Activated CD8-positive, alpha-beta T cell treated with anti-CD3 and anti-CD28 coated beads for 36 hours (primary cell): ENCODE measurements at regions not wholly inside any gene's neighbourhood (a gene's known extent, or its start where the extent isn't known, plus 50 kb on each side); places are given as distances from the start of the nearest gene placed in this dataset.

ENCODE experiments used
- ATAC-seq: fragments of 200-7000 bp; cut with Tn5 transposase; one replicate; pipeline ENCODE4 v1.10.0; 2021; ENCODE audit warnings: mild to moderate bottlenecking, moderate library complexity
- CTCF ChIA-PET: fragments of 350-600 bp; sonication (Branson Sonifier 250); formaldehyde crosslinking; loops from one replicate; lab custom pipeline; 2021; ENCODE audit warnings: antibody characterized with exemption; lab: Charles Lee
- POLR2A ChIA-PET: fragments of 350-600 bp; sonication (Branson Sonifier 250); formaldehyde crosslinking; loops from one replicate; lab custom pipeline; 2021; ENCODE audit warnings: antibody characterized with exemption; lab: Charles Lee
- DNase-seq: peaks from one replicate; pipeline ENCODE4 v3.0.0-alpha.2; 2020
- H3K27ac Mint-ChIP-seq: one replicate; pipeline ENCODE4 v1.8.0; 2021; ENCODE audit warnings: mild to moderate bottlenecking, mixed read lengths
- H3K27me3 Mint-ChIP-seq: one replicate; pipeline ENCODE4 v1.8.0; 2021; ENCODE audit warnings: mixed read lengths
- H3K36me3 Mint-ChIP-seq: one replicate; pipeline ENCODE4 v1.8.0; 2021; ENCODE audit warnings: low read depth, mixed read lengths
- H3K4me1 Mint-ChIP-seq: one replicate; pipeline ENCODE4 v1.8.0; 2021; ENCODE audit warnings: low read depth, mixed read lengths
- H3K4me3 Mint-ChIP-seq: one replicate; pipeline ENCODE4 v1.8.0; 2021; ENCODE audit warnings: mild to moderate bottlenecking, moderate library complexity, mixed read lengths
- H3K9me3 Mint-ChIP-seq: one replicate; pipeline ENCODE4 v1.8.0; 2021; ENCODE audit warnings: mixed read lengths
- intact Hi-C: fragments of 100-400 bp; cut with micrococcal nuclease; formaldehyde crosslinking; loops from one replicate; pipeline ENCODE4 v1.10.0; 2022
- TF ChIP-seq, protein P1 (sequence below): fragments of 200-600 bp; IDR thresholded peaks from one replicate; pipeline ENCODE4 v1.8.0; 2022; ENCODE audit warnings: antibody characterized with exemption, mild to moderate bottlenecking

DNA sequence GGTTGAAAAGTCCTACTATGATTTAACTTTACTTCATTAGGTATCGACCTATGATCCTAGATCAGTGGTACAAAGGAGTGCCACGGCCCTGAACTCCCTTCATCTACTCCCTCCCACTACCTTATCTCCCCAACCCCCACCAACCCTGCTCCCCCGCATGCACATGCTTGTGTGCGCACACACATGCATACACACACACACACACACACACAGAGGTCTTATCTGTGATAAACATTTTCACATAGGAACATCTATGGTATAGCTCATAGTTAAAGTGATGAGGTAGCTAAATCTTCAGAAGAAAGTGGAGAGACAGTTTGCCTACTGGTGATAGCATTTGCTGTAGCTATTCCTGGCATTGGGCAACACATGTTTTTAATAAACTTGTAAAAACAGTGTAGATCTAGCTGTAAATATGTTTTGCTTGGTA is 471.3 kb downstream of the ZEB2 start:
- Mint-ChIP-seq H3K36me3 (no peaks in the 10 kb centered on the region), H3K4me1 (no peaks in the 10 kb centered on the region), H3K4me3 (no peak overlapping the region), H3K27me3 (no peaks in the 10 kb centered on the region), H3K27ac (no peak overlapping the region), H3K9me3 (no peaks in the 10 kb centered on the region)
- intact Hi-C loops = no loop called here
- CTCF ChIA-PET = no interaction called here
- POLR2A ChIA-PET = no interaction called here
- TF ChIP-seq, protein P1, sequence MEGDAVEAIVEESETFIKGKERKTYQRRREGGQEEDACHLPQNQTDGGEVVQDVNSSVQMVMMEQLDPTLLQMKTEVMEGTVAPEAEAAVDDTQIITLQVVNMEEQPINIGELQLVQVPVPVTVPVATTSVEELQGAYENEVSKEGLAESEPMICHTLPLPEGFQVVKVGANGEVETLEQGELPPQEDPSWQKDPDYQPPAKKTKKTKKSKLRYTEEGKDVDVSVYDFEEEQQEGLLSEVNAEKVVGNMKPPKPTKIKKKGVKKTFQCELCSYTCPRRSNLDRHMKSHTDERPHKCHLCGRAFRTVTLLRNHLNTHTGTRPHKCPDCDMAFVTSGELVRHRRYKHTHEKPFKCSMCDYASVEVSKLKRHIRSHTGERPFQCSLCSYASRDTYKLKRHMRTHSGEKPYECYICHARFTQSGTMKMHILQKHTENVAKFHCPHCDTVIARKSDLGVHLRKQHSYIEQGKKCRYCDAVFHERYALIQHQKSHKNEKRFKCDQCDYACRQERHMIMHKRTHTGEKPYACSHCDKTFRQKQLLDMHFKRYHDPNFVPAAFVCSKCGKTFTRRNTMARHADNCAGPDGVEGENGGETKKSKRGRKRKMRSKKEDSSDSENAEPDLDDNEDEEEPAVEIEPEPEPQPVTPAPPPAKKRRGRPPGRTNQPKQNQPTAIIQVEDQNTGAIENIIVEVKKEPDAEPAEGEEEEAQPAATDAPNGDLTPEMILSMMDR = no peak
- DNase-seq (no peak), ATAC-seq (no peak)

DNA sequence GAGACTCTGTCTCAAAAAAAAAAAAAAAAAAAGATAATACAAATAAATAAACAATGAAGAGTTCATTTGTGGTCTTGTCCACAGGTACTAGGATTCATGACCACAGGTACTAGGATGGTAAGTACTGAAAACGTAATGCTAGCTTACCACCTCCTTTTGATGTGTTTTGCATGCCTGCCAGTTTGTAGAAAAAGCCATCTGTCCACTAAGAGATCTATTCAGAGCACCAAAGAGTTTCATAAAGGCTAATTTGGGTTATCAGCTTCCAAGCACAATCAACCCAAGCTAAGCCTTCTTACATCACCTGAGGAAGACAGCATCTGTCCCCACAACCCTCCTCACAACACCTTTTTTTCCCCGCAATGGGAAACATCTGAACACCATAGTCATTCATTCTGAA is 477.2 kb downstream of the ZEB2 start:
- no peaks in the 10 kb centered on the region for H3K9me3 Mint-ChIP-seq
- DNase-seq (no peak), ATAC-seq (no peak)
- intact Hi-C loops = no loop called here
- TF ChIP-seq, protein P1 = no peak
- H3K27ac Mint-ChIP-seq = no peak overlapping the region
- no peaks in the 10 kb centered on the region for H3K36me3 Mint-ChIP-seq
- ChIA-PET POLR2A (no interaction called here), CTCF (interaction anchor here (0.6 kb wide), 1 partner anchor 24 kb away, joined by 3 read pairs; no protein-coding TSS in a partner anchor)
- H3K27me3 Mint-ChIP-seq = no peaks in the 10 kb centered on the region
- peaks cover 16% of the 10 kb centered on the region for H3K4me1 Mint-ChIP-seq
- no peak overlapping the region for H3K4me3 Mint-ChIP-seq

DNA sequence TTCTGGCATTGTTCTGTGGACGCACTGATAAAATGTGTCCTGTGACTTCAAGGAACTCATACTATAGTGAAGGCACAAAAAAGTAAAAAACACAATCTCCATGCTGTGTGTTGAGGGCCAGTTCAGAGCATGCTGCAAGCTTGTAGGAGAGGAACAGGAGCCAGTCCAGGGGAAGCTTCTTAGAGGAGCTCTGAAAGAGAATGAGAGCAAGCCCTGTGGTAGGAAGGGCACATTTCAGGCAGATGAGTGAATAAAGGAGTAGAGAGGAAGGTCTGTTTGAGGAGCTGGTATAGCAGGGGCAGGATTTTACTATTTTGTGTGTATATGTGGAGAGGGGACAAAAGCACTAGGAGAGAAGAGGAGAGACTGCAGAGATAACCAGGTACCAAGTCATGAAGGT is 478.3 kb downstream of the ZEB2 start:
- no peak for ATAC-seq
- H3K27me3 Mint-ChIP-seq = no peaks in the 10 kb centered on the region
- no peaks in the 10 kb centered on the region for H3K36me3 Mint-ChIP-seq
- no peak for DNase-seq
- CTCF ChIA-PET = no interaction called here
- intact Hi-C loops = no loop called here
- H3K4me3 Mint-ChIP-seq = no peak overlapping the region
- TF ChIP-seq, protein P1 = no peak
- no peaks in the 10 kb centered on the region for H3K9me3 Mint-ChIP-seq
- H3K27ac Mint-ChIP-seq = no peak overlapping the region
- POLR2A ChIA-PET = no interaction called here
- H3K4me1 Mint-ChIP-seq = peaks cover 16% of the 10 kb centered on the region

DNA sequence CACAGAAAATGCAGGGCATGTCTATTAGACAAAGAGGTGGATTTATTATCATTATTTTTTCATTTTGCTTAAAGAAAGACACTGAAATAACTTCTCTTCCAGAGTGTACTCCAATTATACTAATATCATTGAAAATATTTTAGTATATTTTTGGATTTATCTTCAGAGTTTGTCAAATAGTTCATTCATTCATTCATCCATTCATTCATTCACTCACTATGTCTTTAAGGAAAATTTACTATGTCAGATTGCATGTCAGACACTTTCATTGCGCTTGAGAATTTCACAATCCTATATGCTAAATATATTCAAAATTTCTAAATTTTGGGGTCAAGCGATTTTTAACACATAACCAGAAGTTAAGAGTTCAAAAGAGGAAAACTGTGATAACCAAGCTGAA is 479.1 kb downstream of the ZEB2 start:
- ChIA-PET POLR2A (no interaction called here), CTCF (no interaction called here)
- DNase-seq (no peak), ATAC-seq (no peak)
- intact Hi-C loops = no loop called here
- no peaks in the 10 kb centered on the region for H3K27me3 Mint-ChIP-seq
- TF ChIP-seq, protein P1 = no peak
- no peak overlapping the region for H3K4me3 Mint-ChIP-seq
- H3K4me1 Mint-ChIP-seq = peaks cover 16% of the 10 kb centered on the region
- H3K36me3 Mint-ChIP-seq = no peaks in the 10 kb centered on the region
- no peaks in the 10 kb centered on the region for H3K9me3 Mint-ChIP-seq
- no peak overlapping the region for H3K27ac Mint-ChIP-seq

DNA sequence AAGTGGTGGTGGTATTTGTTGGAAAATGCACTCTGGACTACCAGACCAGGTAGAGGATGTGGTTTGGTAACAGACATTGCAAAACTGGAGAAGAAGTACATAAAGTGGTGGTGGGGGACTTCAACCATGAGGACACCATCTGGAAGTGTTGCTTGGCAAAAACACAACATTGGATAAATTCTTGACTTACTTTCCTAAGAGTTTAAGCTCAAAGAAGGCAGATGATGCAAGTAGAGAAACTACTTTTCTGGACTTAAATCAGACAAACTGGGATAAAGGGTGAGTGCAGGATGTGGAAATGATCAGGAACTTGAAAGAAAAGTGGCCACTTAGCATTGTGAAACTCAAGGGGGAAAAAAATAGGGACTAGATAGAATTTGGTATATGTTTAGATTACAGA is 487.4 kb downstream of the ZEB2 start:
- ATAC-seq (no peak), DNase-seq (no peak)
- H3K36me3 Mint-ChIP-seq = peaks cover 6% of the 10 kb centered on the region
- ChIA-PET POLR2A (no interaction called here), CTCF (no interaction called here)
- no peaks in the 10 kb centered on the region for H3K9me3 Mint-ChIP-seq
- TF ChIP-seq, protein P1 = no peak
- intact Hi-C loops = no loop called here
- no peak overlapping the region for H3K4me3 Mint-ChIP-seq
- H3K4me1 Mint-ChIP-seq = no peaks in the 10 kb centered on the region
- H3K27ac Mint-ChIP-seq = no peak overlapping the region
- no peaks in the 10 kb centered on the region for H3K27me3 Mint-ChIP-seq
